Type B pancreatic cell (in vitro differentiated cells): ENCODE measurements at regions not wholly inside any gene's neighbourhood (a gene's known extent, or its start where the extent isn't known, plus 50 kb on each side); places are given as distances from the start of the nearest gene placed in this dataset.

Source experiments
- DNase-seq: peaks from one replicate; pipeline ENCODE4 v3.0.0; 2021; ENCODE audit warnings: mixed read lengths; ENCODE audit not compliant: unreplicated experiment; ENCODE audit errors: extremely low spot score
- H3K27ac Mint-ChIP-seq: 2 replicates; pipeline ENCODE4 v1.8.0; 2021; ENCODE audit warnings: mild to moderate bottlenecking, mixed read lengths
- H3K27me3 Mint-ChIP-seq: 2 replicates; pipeline ENCODE4 v1.8.0; 2021; ENCODE audit warnings: mixed read lengths
- H3K36me3 Mint-ChIP-seq: 2 replicates; pipeline ENCODE4 v1.8.0; 2021; ENCODE audit warnings: mixed read lengths
- H3K4me1 Mint-ChIP-seq: one replicate; pipeline ENCODE4 v1.8.0; 2021; ENCODE audit warnings: mixed read lengths; ENCODE audit not compliant: unreplicated experiment
- H3K4me3 Mint-ChIP-seq: 2 replicates; pipeline ENCODE4 v1.8.0; 2021; ENCODE audit warnings: mild to moderate bottlenecking, mixed read lengths
- H3K9me3 Mint-ChIP-seq: 2 replicates; pipeline ENCODE4 v1.8.0; 2021; ENCODE audit warnings: mixed read lengths
- CTCF ChIP-seq: fragments of 200-600 bp; sonication (generic); conservative IDR thresholded peaks from 2 replicates; pipeline ENCODE4 v1.5.0; 2021; ENCODE audit warnings: antibody characterized with exemption, mild to moderate bottlenecking

DNA sequence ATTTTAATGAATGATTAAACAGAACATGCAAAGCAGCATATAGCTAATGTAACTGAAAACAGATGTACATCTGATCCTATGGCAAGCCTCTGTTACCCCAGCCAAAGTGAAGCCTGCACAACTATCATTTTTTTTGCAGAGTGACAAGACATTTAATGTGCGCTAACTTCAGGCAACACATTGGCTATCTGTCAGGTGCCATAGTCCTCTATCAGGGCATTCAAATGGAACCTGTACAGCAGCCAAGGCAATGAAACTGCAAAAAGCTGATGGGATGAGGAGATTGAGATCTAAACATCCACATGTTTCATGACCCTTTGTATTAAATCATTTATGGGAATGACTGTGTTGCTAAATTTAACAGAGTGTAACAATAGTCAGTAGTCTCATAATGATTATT lies 1088.5 kb upstream of the TMEM132C start:
- Mint-ChIP-seq H3K4me3 (no peak overlapping the region), H3K4me1 (no peaks in the 10 kb centered on the region), H3K27ac (no peak overlapping the region), H3K36me3 (no peaks in the 10 kb centered on the region), H3K9me3 (peaks cover 9% of the 10 kb centered on the region), H3K27me3 (no peaks in the 10 kb centered on the region)
- DNase-seq = no peak
- no peak for TF ChIP-seq CTCF

- H3K4me1 Mint-ChIP-seq = no peaks in the 10 kb centered on the region
- H3K9me3 Mint-ChIP-seq = peaks cover 9% of the 10 kb centered on the region
- no peak for TF ChIP-seq CTCF
- H3K4me3 Mint-ChIP-seq = no peak overlapping the region
- H3K27ac Mint-ChIP-seq = no peak overlapping the region
- no peaks in the 10 kb centered on the region for H3K36me3 Mint-ChIP-seq
- H3K27me3 Mint-ChIP-seq = no peaks in the 10 kb centered on the region
- no peak for DNase-seq
Observed at GRCh38 chr12:127179176-127179575, 1087.8 kb upstream of the TMEM132C start.

GRCh38 chr12:127182018-127182417 lies 1085.0 kb upstream of the TMEM132C start:
- Mint-ChIP-seq H3K36me3 (no peaks in the 10 kb centered on the region), H3K9me3 (peaks cover 4% of the 10 kb centered on the region), H3K27ac (no peak overlapping the region), H3K4me3 (no peak overlapping the region), H3K27me3 (no peaks in the 10 kb centered on the region), H3K4me1 (no peaks in the 10 kb centered on the region)
- DNase-seq = no peak
- no peak for TF ChIP-seq CTCF

DNA sequence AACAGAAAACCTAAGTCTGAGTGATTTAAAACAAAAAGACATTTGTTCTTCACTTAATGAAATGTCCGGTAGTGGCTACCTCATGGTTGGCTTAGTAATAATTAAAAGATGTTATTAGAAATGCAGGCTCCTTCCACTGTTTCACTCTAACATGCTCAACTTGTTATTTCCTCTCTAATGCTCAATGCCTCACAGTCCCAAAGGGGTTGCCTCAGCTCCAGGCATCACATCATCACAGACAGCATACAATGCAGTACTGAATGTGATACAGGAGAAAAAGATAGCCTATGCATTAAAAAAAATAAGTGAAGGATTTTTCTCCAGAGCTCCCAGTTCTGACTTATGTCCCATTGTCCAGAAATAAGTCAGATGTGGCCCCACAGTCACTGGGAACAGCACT lies 1077.0 kb upstream of the TMEM132C start:
- no peak for TF ChIP-seq CTCF
- no peaks in the 10 kb centered on the region for H3K9me3 Mint-ChIP-seq
- H3K4me3 Mint-ChIP-seq = no peak overlapping the region
- H3K4me1 Mint-ChIP-seq = no peaks in the 10 kb centered on the region
- no peak for DNase-seq
- H3K27ac Mint-ChIP-seq = no peak overlapping the region
- no peaks in the 10 kb centered on the region for H3K36me3 Mint-ChIP-seq
- H3K27me3 Mint-ChIP-seq = no peaks in the 10 kb centered on the region

GRCh38 chr12:127191129-127191528 lies 1075.8 kb upstream of the TMEM132C start:
- Mint-ChIP-seq H3K9me3 (no peaks in the 10 kb centered on the region), H3K36me3 (no peaks in the 10 kb centered on the region), H3K27me3 (no peaks in the 10 kb centered on the region), H3K4me3 (no peak overlapping the region), H3K4me1 (no peaks in the 10 kb centered on the region), H3K27ac (no peak overlapping the region)
- no peak for TF ChIP-seq CTCF
- DNase-seq = no peak

DNA sequence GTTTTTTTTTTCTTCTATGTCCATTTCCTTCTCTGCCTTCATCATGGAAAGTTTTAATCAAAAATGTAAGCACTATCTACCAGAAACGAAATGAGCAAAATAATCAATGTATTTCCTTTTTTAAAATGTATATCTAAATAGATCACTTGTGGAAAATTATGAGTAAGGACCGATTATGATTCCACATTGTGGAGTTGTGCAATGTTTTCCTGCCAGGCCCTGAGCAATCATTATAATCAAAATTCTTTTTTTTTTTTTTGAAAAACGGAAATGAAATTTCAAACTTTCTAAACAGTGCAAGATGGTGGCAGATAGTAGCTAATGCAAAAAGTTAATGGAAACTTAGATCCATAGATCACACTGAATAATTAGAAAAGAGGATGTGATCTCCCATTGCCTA lies 1074.6 kb upstream of the TMEM132C start:
- Mint-ChIP-seq H3K4me3 (no peak overlapping the region), H3K4me1 (no peaks in the 10 kb centered on the region), H3K36me3 (no peaks in the 10 kb centered on the region), H3K27me3 (no peaks in the 10 kb centered on the region), H3K9me3 (no peaks in the 10 kb centered on the region), H3K27ac (no peak overlapping the region)
- no peak for DNase-seq
- TF ChIP-seq CTCF = no peak
